GM19468 (cell line): ENCODE measurements at regions not wholly inside any gene's neighbourhood (a gene's known extent, or its start where the extent isn't known, plus 50 kb on each side); places are given as distances from the start of the nearest gene placed in this dataset.

ENCODE experiments used
- ATAC-seq: cut with Tn5 transposase; IDR thresholded peaks from one replicate; pipeline ENCODE4 v1.9.1; 2021; ENCODE audit warnings: mild to moderate bottlenecking, moderate library complexity, moderate number of reproducible peaks; ENCODE audit not compliant: unreplicated experiment; ENCODE audit errors: extremely low read depth

GRCh38 chrX:39356119-39356807 is 555.0 kb downstream of the MID1IP1 start:
- no peak for ATAC-seq

- no peak for ATAC-seq
These were observed 558.8 kb downstream of the MID1IP1 start for GRCh38 chrX:39360101-39360500.

GRCh38 chrX:39361736-39362135 is 560.5 kb downstream of the MID1IP1 start:
- ATAC-seq, result no peak

- no peak for ATAC-seq
These were observed 566.2 kb downstream of the MID1IP1 start for GRCh38 chrX:39367416-39367815.

GRCh38 chrX:39372115-39372514 is 570.9 kb downstream of the MID1IP1 start:
- no peak for ATAC-seq

GRCh38 chrX:39377157-39377556 is 575.9 kb downstream of the MID1IP1 start:
- ATAC-seq, result no peak

- no peak for ATAC-seq
These were observed 576.5 kb downstream of the MID1IP1 start for GRCh38 chrX:39377773-39378172.

- ATAC-seq, result no peak
These were observed 580.2 kb downstream of the MID1IP1 start for GRCh38 chrX:39381422-39381821.

GRCh38 chrX:39384996-39385395 is 583.7 kb downstream of the MID1IP1 start:
- ATAC-seq, result no peak

GRCh38 chrX:39388730-39389129 is 587.5 kb downstream of the MID1IP1 start:
- ATAC-seq, result no peak

GRCh38 chrX:39396358-39396995 is 595.2 kb downstream of the MID1IP1 start:
- no peak for ATAC-seq

GRCh38 chrX:39397561-39398199 is 596.4 kb downstream of the MID1IP1 start:
- ATAC-seq, result no peak

- no peak for ATAC-seq
These were observed 597.1 kb downstream of the MID1IP1 start for GRCh38 chrX:39398215-39398962.

GRCh38 chrX:39398963-39399261 is 597.7 kb downstream of the MID1IP1 start:
- no peak for ATAC-seq

- no peak for ATAC-seq
These were observed 598.1 kb downstream of the MID1IP1 start for GRCh38 chrX:39399387-39399786.

- ATAC-seq, result no peak
These were observed 600.3 kb downstream of the MID1IP1 start for GRCh38 chrX:39401483-39402110.

- no peak for ATAC-seq
These were observed 600.9 kb downstream of the MID1IP1 start for GRCh38 chrX:39402158-39402557.

- ATAC-seq, result no peak
These were observed 605.5 kb downstream of the MID1IP1 start for GRCh38 chrX:39406799-39407198.

- ATAC-seq, result no peak
These were observed 608.1 kb downstream of the MID1IP1 start for GRCh38 chrX:39409246-39409917.

- ATAC-seq, result no peak
These were observed 613.1 kb downstream of the MID1IP1 start for GRCh38 chrX:39414290-39414854.
